ENCODE measurements at regions not wholly inside any gene's neighbourhood (a gene's known extent, or its start where the extent isn't known, plus 50 kb on each side); places are given as distances from the start of the nearest gene placed in this dataset.
A peak's percentile ranks its signal among the peaks of the same experiment; 100 is the strongest.

DNA sequence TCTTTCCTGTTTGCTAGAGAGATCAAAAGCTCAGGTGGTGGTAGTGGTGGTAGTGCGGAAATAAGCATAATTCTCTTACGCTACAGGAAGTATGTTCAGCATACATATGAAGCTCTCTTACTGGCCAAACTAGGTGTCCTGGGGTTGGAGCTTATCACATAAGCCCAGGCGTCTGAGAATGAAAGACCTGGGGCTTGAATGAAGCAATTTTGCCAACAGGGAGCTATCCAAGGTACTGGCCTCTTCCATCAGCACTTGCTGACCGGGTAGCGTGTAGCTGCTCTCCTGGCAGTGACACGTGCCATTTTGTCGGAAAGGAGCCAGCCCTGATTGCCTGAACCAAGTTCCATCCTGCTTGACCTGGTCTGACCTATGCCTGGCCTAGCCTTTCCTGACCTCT is 65.9 kb upstream of the HPF1 start:
- no peak for TF ChIP-seq FOSL2 (CRISPR knock-in tag; IDR thresholded peaks at IDR 0.05)
- TF ChIP-seq ZNF274 (CRISPR knock-in tag; IDR thresholded peaks at IDR 0.05) = no peak
- TF ChIP-seq RNF2 (conservative IDR thresholded peaks at IDR 0.05; ENCODE audit: low read depth) = no peak
- TF ChIP-seq, protein P1, sequence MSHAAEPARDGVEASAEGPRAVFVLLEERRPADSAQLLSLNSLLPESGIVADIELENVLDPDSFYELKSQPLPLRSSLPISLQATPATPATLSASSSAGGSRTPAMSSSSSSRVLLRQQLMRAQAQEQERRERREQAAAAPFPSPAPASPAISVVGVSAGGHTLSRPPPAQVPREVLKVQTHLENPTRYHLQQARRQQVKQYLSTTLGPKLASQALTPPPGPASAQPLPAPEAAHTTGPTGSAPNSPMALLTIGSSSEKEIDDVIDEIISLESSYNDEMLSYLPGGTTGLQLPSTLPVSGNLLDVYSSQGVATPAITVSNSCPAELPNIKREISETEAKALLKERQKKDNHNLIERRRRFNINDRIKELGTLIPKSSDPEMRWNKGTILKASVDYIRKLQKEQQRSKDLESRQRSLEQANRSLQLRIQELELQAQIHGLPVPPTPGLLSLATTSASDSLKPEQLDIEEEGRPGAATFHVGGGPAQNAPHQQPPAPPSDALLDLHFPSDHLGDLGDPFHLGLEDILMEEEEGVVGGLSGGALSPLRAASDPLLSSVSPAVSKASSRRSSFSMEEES (CRISPR knock-in tag; IDR thresholded peaks at IDR 0.05) = 0 out of 2 replicates have a peak, but pooled peaks have one; percentile 14
- TF ChIP-seq, protein P2, sequence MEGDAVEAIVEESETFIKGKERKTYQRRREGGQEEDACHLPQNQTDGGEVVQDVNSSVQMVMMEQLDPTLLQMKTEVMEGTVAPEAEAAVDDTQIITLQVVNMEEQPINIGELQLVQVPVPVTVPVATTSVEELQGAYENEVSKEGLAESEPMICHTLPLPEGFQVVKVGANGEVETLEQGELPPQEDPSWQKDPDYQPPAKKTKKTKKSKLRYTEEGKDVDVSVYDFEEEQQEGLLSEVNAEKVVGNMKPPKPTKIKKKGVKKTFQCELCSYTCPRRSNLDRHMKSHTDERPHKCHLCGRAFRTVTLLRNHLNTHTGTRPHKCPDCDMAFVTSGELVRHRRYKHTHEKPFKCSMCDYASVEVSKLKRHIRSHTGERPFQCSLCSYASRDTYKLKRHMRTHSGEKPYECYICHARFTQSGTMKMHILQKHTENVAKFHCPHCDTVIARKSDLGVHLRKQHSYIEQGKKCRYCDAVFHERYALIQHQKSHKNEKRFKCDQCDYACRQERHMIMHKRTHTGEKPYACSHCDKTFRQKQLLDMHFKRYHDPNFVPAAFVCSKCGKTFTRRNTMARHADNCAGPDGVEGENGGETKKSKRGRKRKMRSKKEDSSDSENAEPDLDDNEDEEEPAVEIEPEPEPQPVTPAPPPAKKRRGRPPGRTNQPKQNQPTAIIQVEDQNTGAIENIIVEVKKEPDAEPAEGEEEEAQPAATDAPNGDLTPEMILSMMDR (CRISPR knock-in tag; IDR thresholded peaks at IDR 0.05) = no peak
- TF ChIP-seq IRF2 (CRISPR knock-in tag; IDR thresholded peaks at IDR 0.05) = peak; percentile 26; the same call in 1 of the 2 replicates
- no peak for TF ChIP-seq ZNF282 (IDR thresholded peaks at IDR 0.05; ENCODE audit: partially characterized antibody)
- no peak for TF ChIP-seq TAF1 (CRISPR knock-in tag; IDR thresholded peaks at IDR 0.05)
- no peak for TF ChIP-seq TCF7L2 (IDR thresholded peaks at IDR 0.05; ENCODE audit: low read depth, low read length)
- TF ChIP-seq FOXC1 (CRISPR knock-in tag; IDR thresholded peaks at IDR 0.05; ENCODE audit: borderline replicate concordance) = no peak

Measured in HepG2 (cell line).